Adipocyte (in vitro differentiated cells): ENCODE measurements at regions not wholly inside any gene's neighbourhood (a gene's known extent, or its start where the extent isn't known, plus 50 kb on each side); places are given as distances from the start of the nearest gene placed in this dataset.

Experiments
- DNase-seq: peaks from one replicate; pipeline ENCODE4 v3.0.0-alpha.2; 2015; ENCODE audit warnings: low read depth
- H3K27me3 ChIP-seq: replicated peaks from 2 replicates; pipeline ENCODE4 v1.7.0; 2013; ENCODE audit warnings: mild to moderate bottlenecking, low read length, moderate library complexity; ENCODE audit not compliant: control insufficient read depth, insufficient read depth
- H3K36me3 ChIP-seq: 2 replicates; pipeline ENCODE4 v1.7.0; 2013; ENCODE audit warnings: low read length, mild to moderate bottlenecking, moderate library complexity; ENCODE audit not compliant: control insufficient read depth, insufficient read depth, severe bottlenecking
- H3K4me1 ChIP-seq: 2 replicates; pipeline ENCODE4 v1.7.0; 2013; ENCODE audit warnings: mild to moderate bottlenecking, low read length, moderate library complexity; ENCODE audit not compliant: control insufficient read depth, insufficient read depth
- H3K4me3 ChIP-seq: 2 replicates; pipeline ENCODE4 v1.7.0; 2013; ENCODE audit warnings: mild to moderate bottlenecking, low read length, moderate library complexity
- H3K9ac ChIP-seq: 2 replicates; pipeline ENCODE4 v1.7.0; 2013; ENCODE audit warnings: mild to moderate bottlenecking, low read length, moderate library complexity
- H3K9me3 ChIP-seq: 2 replicates; pipeline ENCODE4 v1.7.0; 2013; ENCODE audit warnings: mild to moderate bottlenecking, low read length, moderate library complexity; ENCODE audit not compliant: control insufficient read depth

DNA sequence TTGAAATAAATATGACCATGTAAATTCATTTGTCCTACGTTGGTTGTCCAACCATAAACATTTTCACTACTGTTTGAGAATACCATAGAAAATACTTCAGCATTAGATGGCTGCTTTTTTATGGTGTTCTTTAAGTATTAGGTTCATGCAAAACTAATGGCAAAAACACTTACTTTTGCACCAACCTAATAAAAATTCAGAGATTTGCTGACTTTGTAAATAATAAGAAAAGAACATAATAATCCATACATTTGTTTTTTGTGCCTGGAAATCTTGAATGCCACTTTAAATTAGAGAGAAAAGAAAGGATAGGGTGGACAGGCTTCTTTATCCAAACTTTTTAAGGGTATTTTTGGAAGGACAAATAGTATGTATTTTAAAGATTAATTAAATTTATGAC, 719.7 kb upstream of the TYRP1 start:
- Histone ChIP-seq H3K9me3 (no peaks in the 10 kb centered on the region), H3K9ac (no peak overlapping the region), H3K4me3 (no peak overlapping the region), H3K4me1 (no peaks in the 10 kb centered on the region), H3K36me3 (no peaks in the 10 kb centered on the region), H3K27me3 (no peaks in the 10 kb centered on the region)
- no peak for DNase-seq

GRCh38 chr9:11992866-11993265, 700.3 kb upstream of the TYRP1 start:
- Histone ChIP-seq H3K4me3 (no peak overlapping the region), H3K27me3 (no peaks in the 10 kb centered on the region), H3K9me3 (no peaks in the 10 kb centered on the region), H3K9ac (no peak overlapping the region), H3K36me3 (no peaks in the 10 kb centered on the region), H3K4me1 (no peaks in the 10 kb centered on the region)
- DNase-seq = no peak

- peaks cover 75% of the 10 kb centered on the region for H3K9me3 ChIP-seq
- DNase-seq = no peak
- H3K36me3 ChIP-seq = no peaks in the 10 kb centered on the region
- H3K9ac ChIP-seq = no peak overlapping the region
- no peaks in the 10 kb centered on the region for H3K4me1 ChIP-seq
- H3K4me3 ChIP-seq = no peak overlapping the region
- H3K27me3 ChIP-seq = no peaks in the 10 kb centered on the region
Measured at GRCh38 chr9:12014488-12014887, 678.7 kb upstream of the TYRP1 start.

DNA sequence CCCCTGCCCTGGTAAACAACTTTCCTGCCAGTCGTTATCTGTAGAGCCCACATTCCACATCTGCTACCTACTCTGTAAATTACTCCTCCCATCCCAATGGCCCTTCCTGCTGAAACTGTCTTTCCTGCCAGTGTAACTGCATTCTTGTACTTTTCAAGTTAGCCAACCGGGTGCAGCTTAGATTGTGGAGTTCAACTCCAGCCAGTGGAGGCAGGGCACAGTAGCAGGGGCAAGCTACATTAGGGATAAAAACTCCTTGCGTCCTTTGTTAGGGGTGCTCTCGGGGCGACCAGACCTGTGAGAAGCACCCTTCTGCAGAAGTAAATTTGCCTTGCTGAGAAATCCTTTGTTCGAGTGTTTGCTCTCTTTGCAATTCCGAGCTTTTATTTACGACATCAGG, 639.0 kb upstream of the TYRP1 start:
- Histone ChIP-seq H3K27me3 (no peaks in the 10 kb centered on the region), H3K36me3 (no peaks in the 10 kb centered on the region), H3K4me1 (no peaks in the 10 kb centered on the region), H3K9me3 (peaks cover 26% of the 10 kb centered on the region), H3K4me3 (no peak overlapping the region), H3K9ac (no peak overlapping the region)
- DNase-seq = no peak

DNA sequence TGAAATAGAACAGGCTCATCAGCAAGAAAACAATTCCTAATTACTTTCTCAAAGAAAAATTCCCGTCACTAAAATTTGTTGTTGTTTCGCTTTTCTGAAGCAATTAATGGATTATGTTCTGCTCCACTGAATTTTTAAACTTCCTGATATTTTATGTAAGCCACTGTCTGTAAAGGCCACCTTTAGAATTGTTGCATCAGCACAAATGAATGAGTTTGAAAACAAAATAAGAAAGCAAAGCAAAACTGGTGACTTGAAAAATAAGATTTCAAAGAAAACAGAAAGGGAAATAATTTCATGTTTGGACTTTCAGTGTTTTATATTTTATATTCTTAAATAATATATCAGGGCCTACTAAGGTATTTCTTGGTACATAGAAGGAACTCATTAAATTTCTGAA, 636.3 kb upstream of the TYRP1 start:
- Histone ChIP-seq H3K9ac (no peak overlapping the region), H3K4me1 (no peaks in the 10 kb centered on the region), H3K36me3 (no peaks in the 10 kb centered on the region), H3K9me3 (peaks cover 26% of the 10 kb centered on the region), H3K27me3 (no peaks in the 10 kb centered on the region), H3K4me3 (no peak overlapping the region)
- DNase-seq = no peak

DNA sequence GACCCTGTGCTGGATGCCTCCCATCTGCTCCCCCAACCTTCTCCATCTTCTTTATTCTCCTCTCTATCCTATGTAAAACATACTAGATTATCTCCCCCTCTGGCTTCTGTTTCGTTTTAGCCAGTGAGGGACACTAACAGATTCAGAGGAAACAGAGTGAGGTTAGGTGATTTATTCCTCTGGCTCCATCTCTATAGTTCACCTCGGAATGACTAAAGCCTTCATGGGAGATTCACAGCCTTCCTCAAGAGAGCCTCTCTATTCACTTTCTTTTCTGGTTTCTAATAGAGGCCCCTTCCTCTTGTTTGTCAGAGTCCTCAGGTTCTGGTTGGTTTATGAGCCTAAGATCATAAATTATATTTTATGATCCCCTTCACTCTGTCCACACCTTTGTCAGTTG, 633.1 kb upstream of the TYRP1 start:
- H3K36me3 ChIP-seq = no peaks in the 10 kb centered on the region
- no peaks in the 10 kb centered on the region for H3K27me3 ChIP-seq
- no peaks in the 10 kb centered on the region for H3K4me1 ChIP-seq
- peaks cover 14% of the 10 kb centered on the region for H3K9me3 ChIP-seq
- DNase-seq = no peak
- no peak overlapping the region for H3K9ac ChIP-seq
- no peak overlapping the region for H3K4me3 ChIP-seq

- Histone ChIP-seq H3K27me3 (no peaks in the 10 kb centered on the region), H3K4me1 (no peaks in the 10 kb centered on the region)
- no peak for DNase-seq
Measured at GRCh38 chr9:12060811-12061210, 632.4 kb upstream of the TYRP1 start.

DNA sequence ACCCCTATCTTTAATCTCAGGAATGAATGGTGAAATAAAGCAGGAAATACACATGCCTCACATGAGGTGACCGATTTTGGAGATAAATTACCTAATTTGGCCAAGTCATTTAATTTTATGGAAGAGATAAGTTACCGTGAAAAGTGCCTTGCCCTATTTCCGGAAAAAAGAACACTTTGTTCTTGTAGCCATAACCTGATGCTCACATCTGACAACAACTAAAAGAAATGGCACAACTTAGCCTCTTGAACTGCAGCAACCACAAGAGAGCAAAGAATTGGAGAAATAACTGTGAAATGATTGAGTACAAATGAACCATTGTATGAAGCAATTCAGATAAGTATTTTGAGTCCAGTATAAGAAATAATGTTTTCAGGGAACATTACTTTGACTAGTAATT, 628.1 kb upstream of the TYRP1 start:
- no peaks in the 10 kb centered on the region for H3K27me3 ChIP-seq
- no peaks in the 10 kb centered on the region for H3K9me3 ChIP-seq
- H3K4me1 ChIP-seq = no peaks in the 10 kb centered on the region
- no peaks in the 10 kb centered on the region for H3K36me3 ChIP-seq
- no peak overlapping the region for H3K9ac ChIP-seq
- no peak overlapping the region for H3K4me3 ChIP-seq
- no peak for DNase-seq

More at GRCh38 chr9:12060811-12061210, 632.4 kb upstream of the TYRP1 start:
- peaks cover 8% of the 10 kb centered on the region for H3K9me3 ChIP-seq
- no peaks in the 10 kb centered on the region for H3K36me3 ChIP-seq
- no peak overlapping the region for H3K4me3 ChIP-seq
- H3K9ac ChIP-seq = no peak overlapping the region

DNA sequence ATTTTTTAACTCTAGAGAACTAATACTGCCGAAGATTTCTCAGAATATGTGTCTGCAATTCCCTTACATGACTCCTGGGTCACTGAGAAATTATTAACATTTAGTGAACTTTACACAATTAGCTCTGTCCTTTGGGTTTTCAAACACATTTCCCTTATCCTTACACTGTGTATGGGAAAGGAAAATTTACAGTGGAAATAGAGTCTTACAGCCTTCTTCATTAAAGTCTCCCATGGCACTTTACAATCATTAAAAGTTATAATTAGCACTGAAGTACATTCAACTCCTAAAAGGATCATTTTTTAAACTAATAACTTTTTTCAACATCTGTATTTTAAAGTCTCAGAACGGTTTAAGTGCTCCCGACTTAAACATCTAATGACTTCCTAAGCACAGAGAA, 627.5 kb upstream of the TYRP1 start:
- Histone ChIP-seq H3K9me3 (no peaks in the 10 kb centered on the region), H3K36me3 (no peaks in the 10 kb centered on the region), H3K27me3 (no peaks in the 10 kb centered on the region), H3K9ac (no peak overlapping the region), H3K4me3 (no peak overlapping the region), H3K4me1 (no peaks in the 10 kb centered on the region)
- DNase-seq = no peak

DNA sequence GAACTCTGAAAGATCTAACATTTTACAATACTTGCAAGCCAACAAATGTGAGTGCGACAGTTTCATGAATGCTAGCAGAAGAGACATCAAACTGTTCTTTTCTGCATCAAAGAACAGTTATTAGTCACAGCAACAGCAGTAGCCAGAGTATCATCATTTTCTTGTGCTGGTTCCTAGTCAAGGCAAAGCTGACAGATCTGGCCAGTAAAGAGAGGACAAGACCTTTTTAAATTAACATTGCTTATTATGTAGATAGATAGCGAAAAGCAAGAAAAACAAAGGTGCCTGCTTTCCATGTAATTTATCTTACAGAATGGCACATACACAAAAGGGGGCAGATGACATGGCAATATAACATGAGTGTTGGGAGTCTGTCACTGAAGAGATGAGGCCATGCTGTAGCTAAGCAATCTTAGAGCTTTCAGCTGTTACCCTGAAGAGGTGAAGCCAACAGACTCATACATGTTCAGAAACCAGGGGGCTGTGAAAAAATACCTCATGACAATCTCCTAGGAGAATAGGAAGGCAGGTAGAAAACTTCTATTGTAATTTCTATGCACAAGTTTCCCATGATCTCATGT, 626.6 kb upstream of the TYRP1 start:
- H3K9me3 ChIP-seq = no peaks in the 10 kb centered on the region
- no peak overlapping the region for H3K9ac ChIP-seq
- H3K36me3 ChIP-seq = no peaks in the 10 kb centered on the region
- DNase-seq = no peak
- H3K4me1 ChIP-seq = no peaks in the 10 kb centered on the region
- H3K4me3 ChIP-seq = no peak overlapping the region
- H3K27me3 ChIP-seq = no peaks in the 10 kb centered on the region

- H3K4me1 ChIP-seq = no peaks in the 10 kb centered on the region
- no peak overlapping the region for H3K4me3 ChIP-seq
- H3K36me3 ChIP-seq = no peaks in the 10 kb centered on the region
- no peak overlapping the region for H3K9ac ChIP-seq
- H3K27me3 ChIP-seq = no peaks in the 10 kb centered on the region
- H3K9me3 ChIP-seq = no peaks in the 10 kb centered on the region
- DNase-seq = no peak
Measured at GRCh38 chr9:12069366-12069765, 623.8 kb upstream of the TYRP1 start.

GRCh38 chr9:12085399-12085798, 607.8 kb upstream of the TYRP1 start:
- Histone ChIP-seq H3K4me3 (no peak overlapping the region), H3K36me3 (no peaks in the 10 kb centered on the region), H3K9me3 (peaks cover 8% of the 10 kb centered on the region), H3K4me1 (no peaks in the 10 kb centered on the region), H3K27me3 (no peaks in the 10 kb centered on the region), H3K9ac (no peak overlapping the region)
- no peak for DNase-seq
